ENCODE measurements at regions not wholly inside any gene's neighbourhood (a gene's known extent, or its start where the extent isn't known, plus 50 kb on each side); places are given as distances from the start of the nearest gene placed in this dataset.
A peak's percentile ranks its signal among the peaks of the same experiment; 100 is the strongest.
"Not testable (repeated sequence)": the region's sequence is repeated elsewhere in the genome, so short reads cannot be mapped to it uniquely, and the experiment has no call there.

- DNase-seq = no peak
Measured at GRCh38 chr12:47340411-47341015, 260.8 kb upstream of the AMIGO2 start.

- DNase-seq = no peak
Measured at GRCh38 chr12:47337581-47337980, 257.8 kb upstream of the AMIGO2 start.

- not testable (repeated sequence) for DNase-seq
Measured at GRCh38 chr12:47333271-47333858, 253.6 kb upstream of the AMIGO2 start.

- no peak for DNase-seq
Measured at GRCh38 chr12:47328831-47329545, 249.2 kb upstream of the AMIGO2 start.

- DNase-seq = no peak
Measured at GRCh38 chr12:47326190-47326589, 246.4 kb upstream of the AMIGO2 start.

GRCh38 chr12:47323802-47324201 is 244.0 kb upstream of the AMIGO2 start:
- no peak for DNase-seq

GRCh38 chr12:47321436-47321835 is 241.7 kb upstream of the AMIGO2 start:
- no peak for DNase-seq

GRCh38 chr12:47319746-47320145 is 240.0 kb upstream of the AMIGO2 start:
- DNase-seq = no peak

- no peak for DNase-seq
Measured at GRCh38 chr12:47318963-47319362, 239.2 kb upstream of the AMIGO2 start.

- no peak for DNase-seq
Measured at GRCh38 chr12:47317175-47317915, 237.6 kb upstream of the AMIGO2 start.

- peak; percentile 27 for DNase-seq
Measured at GRCh38 chr12:47316609-47317049, 236.9 kb upstream of the AMIGO2 start.

- no peak for DNase-seq
Measured at GRCh38 chr12:47314996-47315395, 235.2 kb upstream of the AMIGO2 start.

GRCh38 chr12:47312808-47313426 is 233.2 kb upstream of the AMIGO2 start:
- no peak for DNase-seq

- no peak for DNase-seq
Measured at GRCh38 chr12:47312147-47312546, 232.4 kb upstream of the AMIGO2 start.

GRCh38 chr12:47311568-47311967 is 231.8 kb upstream of the AMIGO2 start:
- no peak for DNase-seq

GRCh38 chr12:47311010-47311409 is 231.3 kb upstream of the AMIGO2 start:
- no peak for DNase-seq

GRCh38 chr12:47308672-47309071 is 228.9 kb upstream of the AMIGO2 start:
- no peak for DNase-seq

GRCh38 chr12:47307680-47308399 is 228.1 kb upstream of the AMIGO2 start:
- DNase-seq = peak; percentile 75

GRCh38 chr12:47306773-47307679 is 227.3 kb upstream of the AMIGO2 start:
- not testable (repeated sequence) for DNase-seq

GRCh38 chr12:47306130-47306529 is 226.4 kb upstream of the AMIGO2 start:
- no peak for DNase-seq

GRCh38 chr12:47305464-47305863 is 225.7 kb upstream of the AMIGO2 start:
- no peak for DNase-seq
